HG03342 (cell line): ENCODE measurements at regions not wholly inside any gene's neighbourhood (a gene's known extent, or its start where the extent isn't known, plus 50 kb on each side); places are given as distances from the start of the nearest gene placed in this dataset.

Experiments used
- ATAC-seq: cut with Tn5 transposase; IDR thresholded peaks from one replicate; pipeline ENCODE4 v1.9.1; 2021; ENCODE audit warnings: mild to moderate bottlenecking, moderate library complexity; ENCODE audit not compliant: unreplicated experiment

DNA sequence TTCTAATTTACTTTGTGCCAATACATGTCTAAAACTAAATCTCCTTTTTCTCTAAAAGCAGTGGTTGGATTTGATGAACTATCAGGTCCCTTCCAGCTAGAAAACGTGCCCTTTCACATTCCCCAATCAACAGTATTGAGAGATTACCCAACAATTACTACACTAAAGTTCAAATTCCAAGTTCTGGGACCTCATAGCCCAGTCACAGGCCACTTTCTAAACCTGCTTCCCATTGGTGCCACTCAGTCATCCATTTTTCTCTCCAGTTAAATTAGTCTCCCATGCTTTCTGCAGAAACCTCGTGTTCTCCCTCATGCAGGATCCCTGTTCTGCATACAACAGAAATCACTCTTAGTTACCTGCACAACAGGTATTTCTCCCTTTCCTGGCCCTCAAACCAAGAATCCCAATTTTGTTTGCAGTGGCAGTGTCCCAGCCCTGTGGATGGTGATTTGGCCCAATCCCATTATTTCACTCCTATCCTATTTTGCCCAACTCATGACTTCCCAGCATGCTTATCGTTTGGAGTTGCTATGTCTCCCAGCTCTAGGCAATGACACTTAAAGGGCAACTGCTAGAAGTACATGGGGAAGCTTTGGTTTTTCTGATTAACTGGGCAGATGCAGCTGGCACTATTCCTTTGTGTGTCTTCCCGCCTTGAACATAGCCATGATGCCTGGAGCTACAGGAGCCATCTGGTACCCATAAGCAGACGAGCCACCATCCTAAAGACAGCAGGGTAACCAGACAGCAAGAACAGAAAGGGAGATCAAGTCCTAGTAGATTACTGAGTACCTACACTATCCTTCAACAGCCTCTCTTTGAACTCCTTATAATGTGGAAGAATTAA lies 224.2 kb downstream of the MINAR1 start:
- ATAC-seq = no peak

DNA sequence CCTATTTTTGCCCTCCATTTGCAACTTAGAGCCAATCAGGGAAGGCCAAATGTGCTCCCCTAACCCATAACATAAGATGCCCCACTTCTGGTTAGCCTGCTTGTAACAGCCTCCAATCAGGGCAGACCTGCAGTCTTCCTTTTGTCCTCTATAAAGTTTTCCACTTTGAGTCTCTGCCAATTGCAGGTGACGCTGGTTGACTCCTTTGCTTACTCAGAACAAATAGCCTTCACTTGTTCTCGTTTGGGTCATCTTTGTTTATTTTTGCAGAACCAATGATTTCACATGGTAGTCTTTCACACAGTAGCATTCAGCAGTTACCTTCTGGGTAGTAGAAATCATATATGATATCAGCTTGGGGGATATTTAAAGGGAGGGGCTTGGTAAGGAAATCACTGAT lies 225.6 kb downstream of the MINAR1 start:
- ATAC-seq = no peak

DNA sequence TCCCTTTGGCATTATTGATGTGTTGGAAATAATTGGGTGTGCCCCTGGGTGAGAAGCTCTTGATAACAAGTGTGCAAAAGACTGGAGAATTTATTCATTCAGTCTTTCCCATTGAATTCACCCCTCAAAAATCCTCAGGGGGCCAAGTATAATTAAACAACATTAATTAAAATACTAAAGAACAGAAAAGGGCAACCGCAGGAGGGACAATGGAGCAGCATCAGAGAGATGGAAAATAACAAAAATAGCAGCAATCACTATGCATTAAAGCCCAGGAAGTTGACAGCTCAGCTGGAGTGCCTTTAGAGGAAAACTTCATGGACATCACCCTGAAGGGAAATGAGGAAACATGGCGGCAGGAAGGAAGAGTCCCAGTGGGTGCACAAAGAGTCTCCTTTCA lies 227.6 kb downstream of the MINAR1 start:
- no peak for ATAC-seq

DNA sequence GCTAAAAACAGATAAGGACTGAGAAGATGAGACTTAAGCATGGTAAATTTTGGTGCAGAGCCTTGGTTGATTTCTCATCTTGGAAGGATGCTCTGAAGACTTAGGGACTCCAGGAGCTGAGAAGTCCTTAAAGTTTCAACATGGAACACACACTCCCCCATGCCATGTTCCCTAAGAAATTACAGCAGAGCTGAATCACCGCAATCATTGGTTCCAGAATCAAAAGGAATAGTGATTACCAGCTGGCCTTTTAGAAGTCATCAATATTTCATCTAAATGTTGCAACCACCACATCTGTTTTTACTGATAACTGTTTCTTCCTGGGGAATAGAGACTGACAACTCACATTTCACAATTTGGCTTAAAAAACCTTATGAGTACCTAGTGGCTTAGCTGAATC lies 229.3 kb downstream of the MINAR1 start:
- no peak for ATAC-seq

DNA sequence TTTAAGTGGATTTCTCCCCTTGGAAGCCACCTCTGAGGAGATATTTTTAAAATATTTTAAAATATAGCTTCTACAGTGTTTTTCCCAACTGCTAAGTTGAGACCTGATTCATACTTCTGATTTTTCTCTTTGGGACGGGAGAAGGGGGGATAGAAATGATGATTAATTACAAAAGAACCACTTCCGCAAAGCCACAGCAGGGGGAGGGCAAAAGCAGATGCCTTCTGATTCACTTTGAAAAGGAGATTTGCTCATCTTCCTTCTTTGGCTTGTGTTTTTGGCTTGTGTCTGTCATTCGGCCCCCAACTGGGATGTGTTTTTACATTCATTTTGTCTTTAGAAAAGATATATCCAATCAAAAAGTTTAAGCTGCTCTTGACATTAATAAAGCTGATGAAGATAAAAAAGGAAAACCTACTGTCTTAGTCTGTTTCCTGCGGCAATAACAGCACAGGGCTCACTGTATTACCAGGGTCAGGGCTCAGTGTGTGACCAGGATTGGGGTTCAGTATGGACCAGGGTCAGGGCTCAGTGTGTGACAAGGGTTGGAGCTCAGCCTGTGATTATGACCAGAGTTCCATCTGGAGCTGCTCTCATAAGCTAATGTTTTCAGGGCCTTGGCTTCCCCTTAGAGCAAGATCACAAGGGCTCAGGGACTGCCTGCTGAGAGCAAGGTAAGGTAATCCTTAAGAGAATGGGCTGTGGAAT lies 223.2 kb downstream of the MTHFS start:
- peak; percentile 91 for ATAC-seq

DNA sequence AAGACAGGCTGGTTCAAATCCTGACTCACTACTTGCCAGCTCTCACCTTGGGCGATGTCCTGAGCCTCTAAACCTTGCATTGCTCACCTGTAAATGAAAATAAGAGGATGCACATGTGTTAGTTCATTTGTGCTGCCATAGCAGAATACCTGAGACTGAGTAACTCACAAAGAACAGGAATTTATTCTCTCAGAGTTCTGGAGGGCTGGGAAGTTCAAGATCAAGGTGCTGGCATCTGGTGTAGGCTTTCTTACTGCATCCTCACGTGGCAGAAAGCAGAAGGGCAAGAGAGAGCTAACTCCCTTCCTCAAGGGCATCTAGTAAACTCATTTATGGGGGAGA lies 222.7 kb downstream of the MTHFS start:
- ATAC-seq = no peak

DNA sequence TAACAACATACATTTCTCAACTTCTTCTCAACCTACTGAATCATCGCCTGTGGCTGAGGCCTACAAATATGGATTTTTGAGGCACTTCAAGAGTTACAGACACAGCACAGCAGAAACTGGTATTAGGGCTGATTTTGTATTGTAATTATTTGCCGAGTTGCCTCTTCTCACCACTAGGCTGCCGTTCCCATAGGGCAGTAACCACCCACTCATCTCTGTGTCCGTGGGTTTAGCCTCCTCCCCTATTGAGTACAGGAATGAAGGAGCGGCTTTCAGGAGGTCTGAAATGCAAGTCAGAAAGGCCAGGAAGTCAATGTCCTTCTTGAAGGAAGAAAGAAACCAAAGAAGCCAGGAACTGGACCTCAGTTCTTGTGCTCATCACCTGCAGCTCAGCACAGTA lies 220.8 kb downstream of the MTHFS start:
- no peak for ATAC-seq

DNA sequence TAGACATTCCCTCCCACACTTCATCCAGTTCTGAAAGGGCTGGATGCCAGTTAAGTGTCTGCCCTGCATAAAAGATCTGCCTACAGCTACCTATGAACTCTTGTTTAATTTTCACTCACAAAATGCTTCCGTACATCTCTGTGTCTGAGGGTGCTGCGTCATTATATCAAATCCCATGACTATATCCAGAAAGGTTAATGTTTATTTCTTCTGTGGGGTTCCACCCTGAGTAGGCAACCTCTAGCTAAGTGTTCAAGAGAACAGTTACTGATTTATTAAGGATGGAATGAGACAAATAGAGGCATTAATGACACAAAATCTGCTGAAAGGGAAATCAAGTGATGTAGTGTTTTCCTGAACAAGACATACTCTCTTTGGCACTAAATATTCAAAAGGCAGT lies 220.2 kb downstream of the MTHFS start:
- ATAC-seq = no peak

DNA sequence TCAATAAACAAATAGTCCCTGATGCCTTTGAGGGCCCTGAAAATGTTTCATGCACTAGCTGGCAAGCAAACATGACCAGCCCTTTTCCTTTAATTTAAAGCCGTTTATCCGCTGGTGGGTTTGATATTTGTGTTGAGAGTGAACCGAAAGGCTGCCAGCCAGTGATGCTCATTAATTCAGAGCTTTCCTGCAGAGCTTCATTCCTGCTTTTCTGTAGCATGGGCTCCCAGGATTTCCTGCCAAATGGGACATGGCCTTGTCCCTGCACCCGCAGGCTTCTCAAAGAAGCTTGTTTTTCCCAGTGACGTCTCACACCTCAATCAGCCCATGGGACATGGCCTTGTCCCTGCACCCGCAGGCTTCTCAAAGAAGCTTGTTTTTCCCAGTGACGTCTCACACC lies 219.6 kb downstream of the MTHFS start:
- ATAC-seq = no peak

DNA sequence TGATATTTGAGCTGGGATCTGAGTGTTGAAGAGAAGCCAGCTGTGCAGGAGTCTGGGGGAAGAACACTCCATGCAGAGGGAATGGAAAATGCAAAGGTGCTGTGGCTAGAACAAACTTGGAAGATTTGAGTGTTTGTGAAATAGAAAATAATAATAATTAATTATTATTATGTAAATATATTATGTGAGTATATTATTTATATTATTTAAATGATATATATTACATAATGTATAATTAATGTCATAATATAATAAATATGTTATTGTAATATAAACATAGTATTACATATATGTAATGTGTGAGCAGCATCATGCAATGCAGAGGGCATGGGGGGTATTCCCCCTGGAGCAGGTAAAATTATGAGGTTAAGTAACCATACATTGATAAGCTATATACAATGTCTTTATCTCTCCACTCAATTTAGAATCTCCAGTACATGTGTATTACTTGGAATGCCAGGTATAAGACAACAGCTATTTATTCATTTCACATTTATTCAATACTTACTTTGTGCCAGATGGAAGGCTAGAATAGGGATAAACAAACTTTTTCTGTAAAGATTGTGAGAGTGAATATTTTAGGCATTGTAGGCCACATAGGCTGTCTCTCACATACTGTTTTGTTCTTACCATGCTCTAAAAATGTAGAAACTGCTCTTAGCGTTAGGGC lies 218.6 kb downstream of the MTHFS start:
- ATAC-seq = no peak

DNA sequence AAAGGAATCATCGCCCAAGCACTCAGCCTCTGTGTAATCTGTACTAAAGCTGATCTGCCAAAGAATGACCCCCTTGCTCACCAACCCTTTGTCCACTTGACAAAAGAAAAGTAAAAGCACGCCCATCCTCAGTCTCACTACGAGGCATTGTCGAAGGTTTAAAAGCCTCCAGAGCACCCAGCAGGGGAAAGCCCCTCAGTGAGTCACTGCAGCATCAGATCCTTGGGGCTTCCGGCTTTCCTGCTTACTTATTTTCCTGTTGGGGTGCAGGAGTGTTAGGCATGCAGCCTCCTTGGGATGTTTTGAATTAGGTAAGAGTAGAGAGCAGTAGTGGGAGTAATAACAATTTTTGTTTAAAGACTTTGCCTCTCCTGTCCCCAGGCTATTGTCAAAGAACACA lies 216.1 kb downstream of the MTHFS start:
- ATAC-seq = no peak

DNA sequence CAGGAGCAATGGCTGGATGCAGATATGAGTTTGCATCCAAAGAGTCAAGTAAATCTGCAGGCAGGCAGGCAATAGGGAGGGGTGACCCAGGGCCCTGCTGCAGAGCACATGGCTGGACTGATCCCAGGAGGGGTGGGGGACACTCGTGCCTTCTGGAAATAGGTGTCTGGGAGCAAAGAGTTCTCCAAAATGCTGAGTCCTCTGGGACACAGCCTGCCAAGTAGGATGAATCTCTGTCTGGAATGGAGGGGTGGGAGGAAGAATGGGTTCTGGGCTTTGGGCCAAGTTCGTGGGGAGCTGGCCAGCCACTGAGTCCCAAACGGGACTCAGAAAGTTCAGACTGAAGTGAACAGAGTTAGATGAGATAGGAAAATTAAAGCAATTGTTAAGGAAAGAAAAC lies 214.5 kb downstream of the MTHFS start:
- ATAC-seq = no peak

DNA sequence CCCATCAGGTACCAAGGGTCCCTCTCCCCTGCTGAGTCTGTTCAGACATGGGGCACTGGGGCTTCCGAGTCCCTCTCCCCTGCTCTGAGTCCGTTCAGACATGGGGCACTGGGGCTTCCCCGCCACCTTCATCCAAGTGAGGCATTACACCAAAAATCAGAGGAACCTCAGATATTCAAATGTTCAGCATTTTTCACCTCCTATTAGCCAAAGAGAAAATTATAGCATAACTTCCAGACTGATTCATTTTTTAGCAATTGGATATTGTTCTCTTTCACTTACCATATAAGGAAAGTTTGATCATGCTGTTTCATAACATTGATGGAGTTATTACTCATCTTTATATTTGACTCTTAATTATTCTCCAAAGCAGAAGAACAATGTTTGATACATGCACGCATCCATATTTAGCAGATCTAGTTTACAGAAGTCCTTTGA lies 213.9 kb downstream of the MTHFS start:
- ATAC-seq = no peak

DNA sequence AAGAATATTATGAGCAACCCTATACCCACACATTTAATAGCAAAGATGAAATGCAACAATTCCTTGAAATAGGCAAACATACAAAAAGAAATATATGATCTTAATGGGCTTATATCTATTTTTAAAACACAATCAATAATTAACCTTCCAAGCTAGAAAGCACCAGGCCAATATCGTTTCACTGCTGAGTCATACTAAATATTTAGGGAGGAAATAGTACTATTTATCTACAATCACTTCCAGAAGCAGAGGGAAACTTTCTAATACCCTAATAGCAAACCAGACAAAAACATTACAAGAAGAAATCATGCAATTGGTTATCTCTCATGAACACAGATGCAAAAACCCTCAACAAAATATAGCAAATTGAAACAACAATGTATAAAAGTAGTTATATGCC lies 207.8 kb downstream of the MTHFS start:
- no peak for ATAC-seq

DNA sequence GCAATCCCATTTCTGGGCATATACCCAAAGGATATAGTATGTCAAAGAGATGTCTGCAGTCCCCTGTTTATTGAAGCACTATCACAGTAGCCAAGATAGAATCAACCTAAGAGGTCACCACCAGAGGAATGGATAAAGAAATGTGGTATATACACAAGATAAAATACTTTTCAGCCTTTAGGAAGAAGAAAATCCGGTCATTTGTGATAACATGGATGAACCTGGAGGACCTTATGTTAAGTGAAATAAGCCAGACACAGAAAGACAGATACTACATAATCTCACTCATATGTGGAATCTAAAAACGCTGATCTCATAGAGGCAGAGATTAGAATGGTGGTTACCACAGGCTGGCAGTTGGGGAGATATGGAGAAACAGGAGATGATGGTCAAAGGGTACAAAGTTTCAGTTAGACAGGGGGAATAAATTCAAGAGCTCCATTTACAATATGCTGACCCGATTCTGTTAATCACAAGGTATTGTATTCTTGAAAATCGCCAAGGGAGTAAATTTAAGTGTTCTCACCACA lies 195.8 kb downstream of the MTHFS start:
- no peak for ATAC-seq

DNA sequence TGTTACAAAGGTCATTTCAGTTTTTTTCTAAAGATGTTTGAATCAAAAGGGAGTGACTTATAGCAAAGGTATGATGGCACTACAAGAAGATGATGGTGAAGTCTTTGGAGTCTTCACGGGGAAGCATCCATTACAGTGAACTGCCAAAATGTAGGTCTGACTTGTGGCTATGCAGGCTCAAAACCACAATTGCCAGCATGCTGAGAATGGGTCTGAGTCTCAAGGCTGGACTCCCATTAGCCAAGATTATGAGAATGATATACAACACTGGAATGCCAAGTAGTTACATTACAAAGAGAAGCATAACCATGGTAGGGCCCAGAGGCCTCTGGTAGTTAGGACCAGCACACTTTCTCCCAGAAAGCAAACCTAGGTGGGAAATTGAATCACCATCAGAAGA lies 194.2 kb downstream of the MTHFS start:
- ATAC-seq = no peak

DNA sequence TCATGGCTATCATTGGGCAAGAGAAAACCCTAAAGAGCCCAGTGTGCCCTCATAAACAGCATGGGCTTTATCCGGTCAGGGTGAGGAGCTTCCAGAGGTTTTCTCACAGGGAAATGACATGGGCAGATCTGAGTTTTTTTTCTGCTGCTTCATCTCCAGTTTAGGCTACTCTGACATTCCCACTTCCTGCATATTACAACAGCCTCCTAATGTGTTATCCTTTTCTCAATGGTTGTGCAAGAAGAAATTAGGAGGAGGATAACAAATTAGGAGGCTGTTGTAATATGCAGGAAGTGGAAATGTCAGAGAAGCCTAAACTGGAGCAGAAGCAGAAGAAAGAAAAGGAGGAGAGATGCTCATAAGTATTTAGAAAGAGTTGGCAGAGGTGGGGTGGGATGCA lies 175.6 kb downstream of the MTHFS start:
- ATAC-seq = no peak

DNA sequence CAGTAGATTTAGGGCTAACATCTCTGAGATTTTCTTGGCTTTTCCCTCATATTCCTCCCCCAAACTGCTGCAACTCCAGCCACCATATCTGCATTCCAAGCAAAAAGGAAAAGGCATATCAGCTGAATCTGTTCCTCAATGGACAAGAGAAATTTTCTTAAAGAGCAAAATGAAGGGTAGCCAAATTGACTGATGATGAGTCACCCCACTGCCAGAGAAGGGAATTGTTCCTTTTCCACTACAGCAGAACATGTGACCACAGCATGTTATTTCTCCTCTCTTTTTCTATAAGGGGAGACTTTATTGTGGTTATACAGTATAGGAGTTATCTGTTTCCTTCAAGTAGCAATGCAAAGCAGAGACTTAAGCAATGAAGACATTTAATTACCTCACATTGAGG lies 172.5 kb downstream of the MTHFS start:
- no peak for ATAC-seq

DNA sequence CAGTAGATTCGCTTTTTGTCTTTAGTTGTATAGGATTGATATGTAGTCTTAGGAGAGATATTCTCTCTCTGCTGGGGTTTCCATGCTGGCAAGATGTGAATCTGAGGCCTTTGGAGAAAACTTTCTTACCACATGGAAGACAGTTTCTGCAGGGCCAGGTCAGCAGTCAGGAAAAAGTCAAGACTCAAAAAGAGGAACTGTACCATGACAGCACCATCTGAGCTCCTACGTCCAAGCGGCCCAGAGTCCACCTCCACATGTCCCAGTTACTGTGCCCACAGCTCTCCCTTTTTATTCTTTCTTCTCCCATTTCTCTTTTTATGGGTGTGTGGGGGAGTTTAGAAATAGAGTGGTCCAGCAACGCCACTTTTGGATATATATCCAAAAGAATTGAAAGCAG lies 172.0 kb downstream of the MTHFS start:
- ATAC-seq = no peak

DNA sequence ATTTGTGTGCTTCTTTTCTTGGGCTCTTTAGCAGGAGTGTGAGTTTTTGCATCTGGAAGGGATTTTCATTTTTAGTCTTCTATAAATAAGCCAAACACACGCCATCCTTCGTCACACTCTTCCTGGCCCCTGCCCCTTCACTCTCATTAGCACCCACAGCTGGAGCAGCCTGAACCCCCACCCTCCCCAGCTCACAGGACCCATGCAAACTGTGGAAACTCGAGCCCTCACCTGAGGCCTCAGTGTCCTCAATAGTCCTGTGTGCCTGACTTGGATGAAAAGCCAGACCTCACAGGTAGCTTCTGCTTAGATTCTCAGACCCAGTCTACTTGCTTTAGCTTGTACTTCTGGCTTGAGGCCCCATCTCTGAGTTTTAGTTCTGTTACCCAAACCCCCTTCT lies 167.9 kb downstream of the MTHFS start:
- ATAC-seq = no peak

DNA sequence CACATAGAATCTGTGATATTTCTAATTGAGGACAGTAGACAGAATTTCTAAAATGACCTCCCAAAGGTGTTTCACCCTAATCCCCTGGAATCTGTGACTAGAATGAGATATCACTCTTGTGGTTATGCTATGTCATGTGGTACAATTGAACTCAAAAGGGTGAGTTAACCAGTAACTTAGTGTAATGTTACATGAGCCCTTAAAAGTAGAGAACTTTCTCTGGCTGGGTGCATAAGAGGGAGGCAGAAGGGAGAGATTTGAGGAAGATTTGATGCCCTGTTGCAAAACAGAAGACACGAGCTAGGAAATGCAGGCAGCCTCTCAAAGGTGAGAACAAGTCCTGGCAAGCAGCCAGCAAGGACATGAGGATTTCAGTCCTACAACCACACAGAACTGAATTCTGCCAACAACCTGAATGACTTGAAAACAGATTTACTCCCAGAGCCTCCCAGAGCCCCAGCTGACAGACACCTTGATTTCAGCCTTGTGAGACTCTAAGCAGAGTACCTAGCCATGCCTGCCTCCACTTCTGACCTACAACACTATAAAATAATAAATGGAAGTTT lies 160.3 kb downstream of the MTHFS start:
- ATAC-seq = no peak
